A172 (cell line): ENCODE measurements at regions not wholly inside any gene's neighbourhood (a gene's known extent, or its start where the extent isn't known, plus 50 kb on each side); places are given as distances from the start of the nearest gene placed in this dataset.
"Not testable (repeated sequence)": the region's sequence is repeated elsewhere in the genome, so short reads cannot be mapped to it uniquely, and the experiment has no call there.

Experiments
- DNase-seq: peaks from one replicate; pipeline ENCODE4 v3.0.0-alpha.2; 2015; ENCODE audit warnings: low spot score

- no peak for DNase-seq
These were observed 123.3 kb upstream of the IGF1R start for GRCh38 chr15:98524838-98525660.

- DNase-seq, result no peak
These were observed 122.7 kb upstream of the IGF1R start for GRCh38 chr15:98525661-98526001.

GRCh38 chr15:98526094-98526493 lies 122.2 kb upstream of the IGF1R start:
- no peak for DNase-seq

- no peak for DNase-seq
These were observed 120.2 kb upstream of the IGF1R start for GRCh38 chr15:98528046-98528725.

- no peak for DNase-seq
These were observed 118.9 kb upstream of the IGF1R start for GRCh38 chr15:98529205-98530145.

- DNase-seq, result no peak
These were observed 117.8 kb upstream of the IGF1R start for GRCh38 chr15:98530570-98530969.

GRCh38 chr15:98532063-98532462 lies 116.3 kb upstream of the IGF1R start:
- DNase-seq, result no peak

GRCh38 chr15:98536976-98537375 lies 111.4 kb upstream of the IGF1R start:
- DNase-seq, result no peak

- no peak for DNase-seq
These were observed 110.8 kb upstream of the IGF1R start for GRCh38 chr15:98537516-98538060.

- DNase-seq, result no peak
These were observed 106.8 kb upstream of the IGF1R start for GRCh38 chr15:98541519-98541918.

- DNase-seq, result no peak
These were observed 105.1 kb upstream of the IGF1R start for GRCh38 chr15:98543237-98543636.

GRCh38 chr15:98546329-98546728 lies 102.0 kb upstream of the IGF1R start:
- DNase-seq, result no peak

GRCh38 chr15:98547275-98547674 lies 101.1 kb upstream of the IGF1R start:
- no peak for DNase-seq

- no peak for DNase-seq
These were observed 100.6 kb upstream of the IGF1R start for GRCh38 chr15:98547741-98548138.

- DNase-seq, result peak; percentile 51
These were observed 100.0 kb upstream of the IGF1R start for GRCh38 chr15:98548139-98548971.

GRCh38 chr15:98549003-98549402 lies 99.3 kb upstream of the IGF1R start:
- no peak for DNase-seq

GRCh38 chr15:98549741-98550140 lies 98.6 kb upstream of the IGF1R start:
- DNase-seq, result no peak

- not testable (repeated sequence) for DNase-seq
These were observed 98.0 kb upstream of the IGF1R start for GRCh38 chr15:98550363-98550762.

GRCh38 chr15:98551936-98552562 lies 96.3 kb upstream of the IGF1R start:
- no peak for DNase-seq
